H1 (cell line): ENCODE measurements at regions not wholly inside any gene's neighbourhood (a gene's known extent, or its start where the extent isn't known, plus 50 kb on each side); places are given as distances from the start of the nearest gene placed in this dataset.

Source experiments
- CBX8 ChIP-seq: fragments of 300-800, 300-1000 bp; sonication (generic); IDR thresholded peaks from 2 replicates; pipeline ENCODE4 v1.7.1; 2016; ENCODE audit warnings: low read depth, low read length, borderline replicate concordance
- CREB1 ChIP-seq: IDR thresholded peaks from 2 replicates; pipeline ENCODE4 v1.6.1; 2012; ENCODE audit warnings: inconsistent platforms
- EP300 ChIP-seq, 2 experiments: IDR thresholded peaks; 1 replicate in 1 of 2; 2 replicates in 1 of 2; pipeline ENCODE4 v1.6.1; 2011 to 2012; ENCODE audit warnings: low read depth in 2 of 2, low read length in 2 of 2, mild to moderate bottlenecking in 2 of 2, borderline replicate concordance in 1 of 2, inconsistent platforms in 1 of 2, moderate library complexity in 1 of 2
- GTF2F1 ChIP-seq: IDR thresholded peaks from 2 replicates; pipeline ENCODE4 v1.6.1; 2012; ENCODE audit warnings: low read depth, low read length, improper control_type of control experiment, borderline replicate concordance
- KDM1A ChIP-seq: fragments of 200-600, 300-600 bp; sonication (generic); IDR thresholded peaks from 2 replicates; pipeline ENCODE4 v1.7.1; 2016; ENCODE audit warnings: mild to moderate bottlenecking, low read length, borderline replicate concordance
- RBBP5 ChIP-seq: IDR thresholded peaks from 2 replicates; pipeline ENCODE4 v1.7.1; 2012; ENCODE audit warnings: low read depth, mild to moderate bottlenecking, inconsistent platforms, low read length, moderate library complexity, borderline replicate concordance
- SP1 ChIP-seq: IDR thresholded peaks from 2 replicates; pipeline ENCODE4 v1.6.1; 2011; ENCODE audit warnings: low read depth, low read length
- SRF ChIP-seq: IDR thresholded peaks from 2 replicates; pipeline ENCODE4 v1.6.1; 2011; ENCODE audit warnings: mild to moderate bottlenecking, low read depth, low read length, moderate library complexity
- TAF1 ChIP-seq: IDR thresholded peaks from 2 replicates; pipeline ENCODE4 v1.6.1; 2011; ENCODE audit warnings: mild to moderate bottlenecking, low read depth, low read length
- TF ChIP-seq, protein P1 (sequence below): fragments of 300-600 bp; sonication (generic); IDR thresholded peaks from 2 replicates; pipeline ENCODE4 v1.7.1; 2012; ENCODE audit warnings: low read length, moderate library complexity, mild to moderate bottlenecking, inconsistent platforms; ENCODE audit not compliant: insufficient replicate concordance
- TF ChIP-seq, protein P2 (sequence below): IDR thresholded peaks from 2 replicates; pipeline ENCODE4 v1.6.1; 2012; ENCODE audit warnings: low read length, inconsistent platforms

DNA sequence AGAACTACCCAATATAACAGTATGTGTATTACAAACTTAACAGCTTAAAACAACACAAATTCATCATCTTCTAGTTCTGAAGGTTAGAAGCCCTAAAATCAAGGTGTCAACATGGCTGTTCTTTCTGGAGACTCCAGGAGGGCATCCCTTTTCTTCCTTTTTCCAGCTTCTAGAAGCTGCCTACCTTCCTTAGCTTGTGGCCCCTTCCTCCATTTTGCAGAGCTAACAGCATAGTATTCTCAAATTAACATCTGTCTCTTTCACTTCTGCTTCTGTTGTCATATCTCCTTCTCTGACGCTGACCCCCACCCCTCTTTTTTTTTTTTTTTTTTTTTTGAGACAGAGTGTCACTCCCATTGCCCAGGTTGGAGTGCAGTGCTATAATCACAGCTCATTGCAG lies 52.8 kb upstream of the AKIRIN2 start (continued):
- TF ChIP-seq, protein P1, sequence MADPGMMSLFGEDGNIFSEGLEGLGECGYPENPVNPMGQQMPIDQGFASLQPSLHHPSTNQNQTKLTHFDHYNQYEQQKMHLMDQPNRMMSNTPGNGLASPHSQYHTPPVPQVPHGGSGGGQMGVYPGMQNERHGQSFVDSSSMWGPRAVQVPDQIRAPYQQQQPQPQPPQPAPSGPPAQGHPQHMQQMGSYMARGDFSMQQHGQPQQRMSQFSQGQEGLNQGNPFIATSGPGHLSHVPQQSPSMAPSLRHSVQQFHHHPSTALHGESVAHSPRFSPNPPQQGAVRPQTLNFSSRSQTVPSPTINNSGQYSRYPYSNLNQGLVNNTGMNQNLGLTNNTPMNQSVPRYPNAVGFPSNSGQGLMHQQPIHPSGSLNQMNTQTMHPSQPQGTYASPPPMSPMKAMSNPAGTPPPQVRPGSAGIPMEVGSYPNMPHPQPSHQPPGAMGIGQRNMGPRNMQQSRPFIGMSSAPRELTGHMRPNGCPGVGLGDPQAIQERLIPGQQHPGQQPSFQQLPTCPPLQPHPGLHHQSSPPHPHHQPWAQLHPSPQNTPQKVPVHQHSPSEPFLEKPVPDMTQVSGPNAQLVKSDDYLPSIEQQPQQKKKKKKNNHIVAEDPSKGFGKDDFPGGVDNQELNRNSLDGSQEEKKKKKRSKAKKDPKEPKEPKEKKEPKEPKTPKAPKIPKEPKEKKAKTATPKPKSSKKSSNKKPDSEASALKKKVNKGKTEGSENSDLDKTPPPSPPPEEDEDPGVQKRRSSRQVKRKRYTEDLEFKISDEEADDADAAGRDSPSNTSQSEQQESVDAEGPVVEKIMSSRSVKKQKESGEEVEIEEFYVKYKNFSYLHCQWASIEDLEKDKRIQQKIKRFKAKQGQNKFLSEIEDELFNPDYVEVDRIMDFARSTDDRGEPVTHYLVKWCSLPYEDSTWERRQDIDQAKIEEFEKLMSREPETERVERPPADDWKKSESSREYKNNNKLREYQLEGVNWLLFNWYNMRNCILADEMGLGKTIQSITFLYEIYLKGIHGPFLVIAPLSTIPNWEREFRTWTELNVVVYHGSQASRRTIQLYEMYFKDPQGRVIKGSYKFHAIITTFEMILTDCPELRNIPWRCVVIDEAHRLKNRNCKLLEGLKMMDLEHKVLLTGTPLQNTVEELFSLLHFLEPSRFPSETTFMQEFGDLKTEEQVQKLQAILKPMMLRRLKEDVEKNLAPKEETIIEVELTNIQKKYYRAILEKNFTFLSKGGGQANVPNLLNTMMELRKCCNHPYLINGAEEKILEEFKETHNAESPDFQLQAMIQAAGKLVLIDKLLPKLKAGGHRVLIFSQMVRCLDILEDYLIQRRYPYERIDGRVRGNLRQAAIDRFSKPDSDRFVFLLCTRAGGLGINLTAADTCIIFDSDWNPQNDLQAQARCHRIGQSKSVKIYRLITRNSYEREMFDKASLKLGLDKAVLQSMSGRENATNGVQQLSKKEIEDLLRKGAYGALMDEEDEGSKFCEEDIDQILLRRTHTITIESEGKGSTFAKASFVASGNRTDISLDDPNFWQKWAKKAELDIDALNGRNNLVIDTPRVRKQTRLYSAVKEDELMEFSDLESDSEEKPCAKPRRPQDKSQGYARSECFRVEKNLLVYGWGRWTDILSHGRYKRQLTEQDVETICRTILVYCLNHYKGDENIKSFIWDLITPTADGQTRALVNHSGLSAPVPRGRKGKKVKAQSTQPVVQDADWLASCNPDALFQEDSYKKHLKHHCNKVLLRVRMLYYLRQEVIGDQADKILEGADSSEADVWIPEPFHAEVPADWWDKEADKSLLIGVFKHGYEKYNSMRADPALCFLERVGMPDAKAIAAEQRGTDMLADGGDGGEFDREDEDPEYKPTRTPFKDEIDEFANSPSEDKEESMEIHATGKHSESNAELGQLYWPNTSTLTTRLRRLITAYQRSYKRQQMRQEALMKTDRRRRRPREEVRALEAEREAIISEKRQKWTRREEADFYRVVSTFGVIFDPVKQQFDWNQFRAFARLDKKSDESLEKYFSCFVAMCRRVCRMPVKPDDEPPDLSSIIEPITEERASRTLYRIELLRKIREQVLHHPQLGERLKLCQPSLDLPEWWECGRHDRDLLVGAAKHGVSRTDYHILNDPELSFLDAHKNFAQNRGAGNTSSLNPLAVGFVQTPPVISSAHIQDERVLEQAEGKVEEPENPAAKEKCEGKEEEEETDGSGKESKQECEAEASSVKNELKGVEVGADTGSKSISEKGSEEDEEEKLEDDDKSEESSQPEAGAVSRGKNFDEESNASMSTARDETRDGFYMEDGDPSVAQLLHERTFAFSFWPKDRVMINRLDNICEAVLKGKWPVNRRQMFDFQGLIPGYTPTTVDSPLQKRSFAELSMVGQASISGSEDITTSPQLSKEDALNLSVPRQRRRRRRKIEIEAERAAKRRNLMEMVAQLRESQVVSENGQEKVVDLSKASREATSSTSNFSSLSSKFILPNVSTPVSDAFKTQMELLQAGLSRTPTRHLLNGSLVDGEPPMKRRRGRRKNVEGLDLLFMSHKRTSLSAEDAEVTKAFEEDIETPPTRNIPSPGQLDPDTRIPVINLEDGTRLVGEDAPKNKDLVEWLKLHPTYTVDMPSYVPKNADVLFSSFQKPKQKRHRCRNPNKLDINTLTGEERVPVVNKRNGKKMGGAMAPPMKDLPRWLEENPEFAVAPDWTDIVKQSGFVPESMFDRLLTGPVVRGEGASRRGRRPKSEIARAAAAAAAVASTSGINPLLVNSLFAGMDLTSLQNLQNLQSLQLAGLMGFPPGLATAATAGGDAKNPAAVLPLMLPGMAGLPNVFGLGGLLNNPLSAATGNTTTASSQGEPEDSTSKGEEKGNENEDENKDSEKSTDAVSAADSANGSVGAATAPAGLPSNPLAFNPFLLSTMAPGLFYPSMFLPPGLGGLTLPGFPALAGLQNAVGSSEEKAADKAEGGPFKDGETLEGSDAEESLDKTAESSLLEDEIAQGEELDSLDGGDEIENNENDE, result no peak
- TF ChIP-seq CREB1 (no peak), TAF1 (no peak), RBBP5 (no peak), GTF2F1 (no peak), CBX8 (no peak), SP1 (no peak), SRF (no peak), EP300 (IDR thresholded peaks at IDR 0.05; ENCODE audit: borderline replicate concordance in 1 of 2, low read depth in 2 of 2, low read length in 2 of 2) (no peak), KDM1A (no peak)
- TF ChIP-seq, protein P2, sequence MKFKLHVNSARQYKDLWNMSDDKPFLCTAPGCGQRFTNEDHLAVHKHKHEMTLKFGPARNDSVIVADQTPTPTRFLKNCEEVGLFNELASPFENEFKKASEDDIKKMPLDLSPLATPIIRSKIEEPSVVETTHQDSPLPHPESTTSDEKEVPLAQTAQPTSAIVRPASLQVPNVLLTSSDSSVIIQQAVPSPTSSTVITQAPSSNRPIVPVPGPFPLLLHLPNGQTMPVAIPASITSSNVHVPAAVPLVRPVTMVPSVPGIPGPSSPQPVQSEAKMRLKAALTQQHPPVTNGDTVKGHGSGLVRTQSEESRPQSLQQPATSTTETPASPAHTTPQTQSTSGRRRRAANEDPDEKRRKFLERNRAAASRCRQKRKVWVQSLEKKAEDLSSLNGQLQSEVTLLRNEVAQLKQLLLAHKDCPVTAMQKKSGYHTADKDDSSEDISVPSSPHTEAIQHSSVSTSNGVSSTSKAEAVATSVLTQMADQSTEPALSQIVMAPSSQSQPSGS, result no peak
